VCaP (cell line): ENCODE measurements at regions not wholly inside any gene's neighbourhood (a gene's known extent, or its start where the extent isn't known, plus 50 kb on each side); places are given as distances from the start of the nearest gene placed in this dataset.
"Not testable (repeated sequence)": the region's sequence is repeated elsewhere in the genome, so short reads cannot be mapped to it uniquely, and the experiment has no call there.

Experiments used
- H3K27ac ChIP-seq: fragments of 450-650 bp; 2 replicates; pipeline ENCODE4 v1.5.1; 2017
- TF ChIP-seq, protein P1 (sequence below): fragments of 450-650 bp; conservative IDR thresholded peaks from 2 replicates; pipeline ENCODE4 v1.5.1; 2017; ENCODE audit warnings: mild to moderate bottlenecking, moderate library complexity

DNA sequence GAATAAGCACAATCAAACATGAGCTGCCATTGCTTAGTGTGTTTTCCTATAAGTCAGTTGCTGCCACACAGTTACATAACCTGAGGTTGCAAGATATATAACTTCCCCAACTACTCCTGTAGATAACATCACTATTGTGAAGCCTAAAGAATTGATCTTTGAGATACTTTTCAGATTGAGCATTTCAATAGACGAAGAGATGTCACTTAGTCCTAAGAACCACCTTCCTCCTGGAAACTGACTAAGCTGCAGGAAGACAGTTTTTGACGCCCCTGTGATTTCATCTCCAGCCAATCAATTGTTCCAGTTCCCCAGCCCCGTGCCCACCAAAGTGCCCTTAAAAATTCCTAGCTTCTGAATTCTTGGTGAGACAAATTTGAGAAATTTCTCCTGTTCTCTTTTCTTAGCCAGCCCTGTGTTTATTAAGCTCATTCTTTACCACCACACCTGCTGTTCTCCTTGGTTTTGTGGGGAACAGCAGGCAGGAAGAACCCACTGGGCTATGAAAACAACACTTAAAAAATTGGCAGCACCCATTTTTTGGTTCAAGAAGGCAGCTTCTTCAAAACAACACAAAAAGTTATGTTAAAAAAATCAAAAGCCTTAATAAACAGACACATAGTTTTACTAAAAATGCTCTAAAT is 317.1 kb upstream of the PABPC4L start:
- TF ChIP-seq, protein P1, sequence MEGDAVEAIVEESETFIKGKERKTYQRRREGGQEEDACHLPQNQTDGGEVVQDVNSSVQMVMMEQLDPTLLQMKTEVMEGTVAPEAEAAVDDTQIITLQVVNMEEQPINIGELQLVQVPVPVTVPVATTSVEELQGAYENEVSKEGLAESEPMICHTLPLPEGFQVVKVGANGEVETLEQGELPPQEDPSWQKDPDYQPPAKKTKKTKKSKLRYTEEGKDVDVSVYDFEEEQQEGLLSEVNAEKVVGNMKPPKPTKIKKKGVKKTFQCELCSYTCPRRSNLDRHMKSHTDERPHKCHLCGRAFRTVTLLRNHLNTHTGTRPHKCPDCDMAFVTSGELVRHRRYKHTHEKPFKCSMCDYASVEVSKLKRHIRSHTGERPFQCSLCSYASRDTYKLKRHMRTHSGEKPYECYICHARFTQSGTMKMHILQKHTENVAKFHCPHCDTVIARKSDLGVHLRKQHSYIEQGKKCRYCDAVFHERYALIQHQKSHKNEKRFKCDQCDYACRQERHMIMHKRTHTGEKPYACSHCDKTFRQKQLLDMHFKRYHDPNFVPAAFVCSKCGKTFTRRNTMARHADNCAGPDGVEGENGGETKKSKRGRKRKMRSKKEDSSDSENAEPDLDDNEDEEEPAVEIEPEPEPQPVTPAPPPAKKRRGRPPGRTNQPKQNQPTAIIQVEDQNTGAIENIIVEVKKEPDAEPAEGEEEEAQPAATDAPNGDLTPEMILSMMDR = no peak
- H3K27ac ChIP-seq = no peak overlapping the region

DNA sequence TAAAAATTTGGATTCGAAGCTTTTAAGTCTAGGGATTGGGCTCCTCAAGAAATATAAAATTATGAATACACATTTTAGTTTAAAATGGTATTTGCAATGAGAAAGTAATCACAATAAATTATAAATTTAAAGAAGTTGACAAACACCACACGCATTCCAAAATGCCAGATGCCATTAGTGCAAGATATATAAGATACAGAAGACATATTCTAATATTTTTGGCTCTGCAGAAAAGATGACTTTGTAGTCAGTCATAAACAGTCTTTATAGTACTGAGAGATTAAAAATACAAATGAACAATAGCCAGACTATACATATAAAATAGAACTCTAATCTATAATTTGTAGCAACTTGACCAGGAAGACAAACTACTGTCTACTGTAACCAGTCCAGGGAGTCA is 309.0 kb upstream of the PABPC4L start:
- TF ChIP-seq, protein P1 = no peak
- no peak overlapping the region for H3K27ac ChIP-seq

DNA sequence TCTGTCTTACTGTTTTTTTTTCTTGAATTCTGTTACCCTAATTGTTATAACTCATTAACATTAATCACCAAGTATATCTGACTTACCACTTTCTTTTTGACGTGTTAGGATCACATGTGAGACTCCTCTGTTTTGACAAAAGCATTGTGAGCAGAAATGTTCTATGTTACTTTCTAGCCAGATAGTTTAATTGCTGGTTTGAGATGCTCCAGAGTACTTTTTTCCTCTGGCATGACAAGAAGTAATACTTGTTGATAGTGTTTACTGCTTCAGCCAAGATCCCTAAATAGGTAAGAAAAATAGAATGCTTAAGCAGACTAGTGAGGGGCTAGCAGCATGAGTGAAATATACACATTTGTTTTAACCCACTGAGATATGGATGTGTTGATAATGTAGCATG is 303.9 kb upstream of the PABPC4L start:
- H3K27ac ChIP-seq = no peak overlapping the region
- TF ChIP-seq, protein P1 = no peak

DNA sequence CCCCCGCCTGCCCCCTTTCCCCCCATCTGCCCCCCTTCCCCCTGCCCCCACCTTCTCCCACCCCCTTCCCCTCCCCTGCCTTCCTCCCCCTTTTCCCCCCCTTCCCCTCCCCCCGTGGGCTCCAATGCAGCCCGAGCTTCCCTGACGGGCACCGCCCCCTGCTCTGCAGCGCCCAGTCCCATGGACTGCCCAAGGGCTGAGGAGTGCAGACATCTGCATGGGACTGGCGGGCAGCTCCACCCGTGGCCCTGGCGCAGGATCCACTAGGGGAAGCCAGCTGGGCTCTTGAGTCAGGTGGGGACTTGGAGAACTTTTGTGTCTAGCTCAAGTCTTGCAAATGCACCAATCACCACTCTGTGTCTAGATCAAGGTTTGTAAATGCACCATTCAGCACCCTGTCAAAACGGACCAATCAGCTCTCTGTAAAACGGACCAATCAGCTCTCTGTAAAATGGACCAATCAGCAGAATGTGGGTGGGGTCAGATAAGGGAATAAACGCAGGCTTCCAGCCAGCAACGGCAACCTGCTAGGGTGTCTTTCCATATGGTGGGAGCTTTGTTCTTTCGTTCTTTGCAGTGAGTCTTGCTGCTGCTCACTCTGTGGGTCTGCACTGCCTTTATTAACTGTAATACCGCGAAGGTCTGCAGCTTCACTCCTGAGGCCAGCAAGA is 300.5 kb upstream of the PABPC4L start:
- TF ChIP-seq, protein P1 = no peak
- no peak overlapping the region for H3K27ac ChIP-seq

DNA sequence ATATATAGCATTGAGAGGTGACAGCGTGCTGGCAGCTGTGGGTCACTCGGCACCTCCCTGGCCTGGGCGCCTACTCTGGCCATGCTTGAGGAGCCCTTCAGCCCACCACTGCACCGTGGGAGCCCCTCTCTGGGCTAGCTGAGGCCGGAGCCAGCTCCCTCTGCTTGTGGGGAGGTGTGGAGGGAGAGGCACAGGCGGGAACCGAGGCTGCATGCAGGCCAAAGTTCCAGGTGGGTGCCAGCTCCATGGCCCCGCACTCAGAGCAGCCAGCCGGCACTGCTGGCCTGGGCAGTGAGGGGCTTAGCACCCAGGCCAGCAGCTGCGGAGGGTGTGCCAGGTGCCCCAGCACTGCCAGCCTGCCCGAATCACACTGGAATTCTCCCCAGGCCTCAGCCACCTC is 299.9 kb upstream of the PABPC4L start:
- not testable (repeated sequence) for H3K27ac ChIP-seq

DNA sequence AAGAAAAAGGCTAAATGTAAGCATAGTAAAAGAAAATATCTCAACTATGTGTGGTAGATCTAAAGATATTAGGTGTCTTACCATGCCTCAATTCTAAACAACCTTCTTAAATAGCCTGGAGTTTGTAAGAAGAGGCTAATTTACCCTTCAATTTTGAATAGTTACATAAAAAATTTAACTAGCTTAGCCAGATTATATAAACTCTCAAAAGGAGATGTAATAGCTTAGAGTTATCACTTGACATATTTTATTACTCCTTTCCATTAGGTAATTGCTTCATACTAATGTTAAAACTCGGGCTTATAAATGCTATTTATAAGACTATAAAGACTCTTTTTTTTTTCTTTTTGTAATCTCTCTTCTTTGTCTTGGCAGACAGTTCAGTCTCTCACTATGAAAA is 297.5 kb upstream of the PABPC4L start:
- H3K27ac ChIP-seq = no peak overlapping the region
- TF ChIP-seq, protein P1 = no peak

DNA sequence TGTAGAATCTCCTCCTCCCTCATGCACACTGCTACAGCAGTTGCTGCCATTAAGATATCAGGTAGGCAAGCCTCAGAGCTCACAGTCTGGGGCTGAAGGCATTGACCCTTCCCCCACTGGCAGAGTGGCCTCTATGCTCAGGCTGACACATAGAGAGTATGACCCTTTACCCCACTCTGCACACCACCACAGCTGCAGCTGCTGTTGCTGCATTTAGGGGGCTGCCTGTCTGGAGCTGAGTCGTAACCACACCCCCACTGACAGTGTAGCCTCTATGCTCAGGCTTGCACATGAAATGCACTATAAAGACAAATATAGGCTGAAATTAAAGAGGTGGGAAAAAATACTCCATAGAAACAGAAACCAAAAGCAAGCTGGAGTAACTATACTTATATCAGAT is 289.3 kb upstream of the PABPC4L start:
- TF ChIP-seq, protein P1 = no peak
- no peak overlapping the region for H3K27ac ChIP-seq

DNA sequence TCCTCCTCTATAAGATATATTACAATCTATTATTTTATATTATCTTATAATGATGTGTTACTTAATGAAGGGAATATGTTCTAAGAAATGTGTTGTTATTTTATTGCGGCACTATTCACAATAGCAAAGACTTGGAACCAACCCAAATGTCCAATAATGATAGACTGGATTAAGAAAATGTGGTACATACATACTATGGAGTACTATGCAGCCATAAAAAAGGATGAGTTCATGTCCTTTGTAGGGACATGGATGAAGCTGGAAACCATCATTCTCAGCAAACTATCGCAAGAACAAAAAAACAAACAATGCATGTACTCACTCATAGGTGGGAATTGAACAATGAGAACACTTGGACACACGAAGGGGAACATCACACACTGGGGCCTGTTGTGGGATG is 281.9 kb upstream of the PABPC4L start:
- not testable (repeated sequence) for H3K27ac ChIP-seq
